ENCODE measurements at regions not wholly inside any gene's neighbourhood (a gene's known extent, or its start where the extent isn't known, plus 50 kb on each side); places are given as distances from the start of the nearest gene placed in this dataset.

DNA sequence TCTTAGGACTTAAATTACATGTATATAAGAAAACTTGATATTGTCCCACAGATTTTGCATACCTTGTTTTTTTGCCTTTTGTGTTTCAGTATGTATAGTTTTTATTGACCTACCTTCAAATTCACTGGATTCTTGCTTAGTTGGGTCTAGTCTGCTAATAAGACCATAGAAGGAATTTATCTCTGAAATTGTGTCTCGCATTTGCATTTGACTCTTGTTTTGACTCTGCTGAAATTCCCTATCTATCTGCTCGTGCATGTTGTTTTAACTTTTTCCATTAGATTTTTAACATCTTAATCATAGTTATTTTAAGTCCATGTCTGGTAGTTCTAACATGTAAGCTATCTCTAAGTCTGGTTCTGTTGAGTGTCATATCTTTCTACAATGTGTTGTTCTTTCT lies 163.9 kb downstream of the SCP2D1 start:
- ChIA-PET POLR2A (no interaction called here), CTCF (no interaction called here)
- Histone ChIP-seq H3K4me3 (ENCODE audit: low read depth in 2 of 2, low read length in 1 of 2) (no peak overlapping the region), H3K9me3 (no peaks in the 10 kb centered on the region), H3K27ac (ENCODE audit: low read depth in 2 of 2, low read length in 1 of 2) (no peak overlapping the region), H2AFZ (ENCODE audit: low read depth) (no peak overlapping the region), H3K4me2 (no peak overlapping the region), H3K27me3 (ENCODE audit: insufficient read depth) (no peaks in the 10 kb centered on the region), H4K20me1 (ENCODE audit: insufficient read depth) (no peaks in the 10 kb centered on the region), H3F3A (replicated peaks; ENCODE audit: insufficient read depth) (no peaks in the 10 kb centered on the region), H3K9me2 (no peaks in the 10 kb centered on the region), H3K79me2 (ENCODE audit: insufficient read depth) (no peaks in the 10 kb centered on the region), H3K4me1 (ENCODE audit: control insufficient read depth in 1 of 2, insufficient read depth in 2 of 2, low read depth in 1 of 2, low read length in 1 of 2) (peaks cover 0 to 2% of the 10 kb centered on the region in 2 experiments; a peak in 1 of 4 replicates), H3K9ac (no peak overlapping the region), H3K36me3 (replicated peaks in 1 of 2; ENCODE audit: control insufficient read depth in 1 of 2, insufficient read depth in 2 of 2, low read length in 1 of 2) (no peaks in the 10 kb centered on the region)
- DNase-seq = no peak
- TF ChIP-seq SIN3A (IDR thresholded peaks at IDR 0.05; ENCODE audit: borderline replicate concordance, low read depth, low read length) (no peak), MXI1 (IDR thresholded peaks at IDR 0.05; ENCODE audit: low read depth, low read length) (no peak), TAF1 (IDR thresholded peaks at IDR 0.05; ENCODE audit: borderline replicate concordance, low read depth, low read length) (no peak), CHD2 (IDR thresholded peaks at IDR 0.05; ENCODE audit: low read length, partially characterized antibody) (no peak), TEAD4 (IDR thresholded peaks at IDR 0.05; ENCODE audit: borderline replicate concordance, insufficient read depth) (no peak), RAD21 (IDR thresholded peaks at IDR 0.05; ENCODE audit: low read length) (no peak), TCF12 (IDR thresholded peaks at IDR 0.05) (no peak), GATA2 (CRISPR knock-in tag; IDR thresholded peaks at IDR 0.05) (no peak), ELF1 (IDR thresholded peaks at IDR 0.05) (no peak), FOXJ3 (CRISPR knock-in tag; IDR thresholded peaks at IDR 0.05) (no peak), GABPA (IDR thresholded peaks at IDR 0.05; ENCODE audit: low read depth) (no peak), FOSL2 (IDR thresholded peaks at IDR 0.05; ENCODE audit: borderline replicate concordance, low read depth) (no peak)
- TF ChIP-seq, protein P1, sequence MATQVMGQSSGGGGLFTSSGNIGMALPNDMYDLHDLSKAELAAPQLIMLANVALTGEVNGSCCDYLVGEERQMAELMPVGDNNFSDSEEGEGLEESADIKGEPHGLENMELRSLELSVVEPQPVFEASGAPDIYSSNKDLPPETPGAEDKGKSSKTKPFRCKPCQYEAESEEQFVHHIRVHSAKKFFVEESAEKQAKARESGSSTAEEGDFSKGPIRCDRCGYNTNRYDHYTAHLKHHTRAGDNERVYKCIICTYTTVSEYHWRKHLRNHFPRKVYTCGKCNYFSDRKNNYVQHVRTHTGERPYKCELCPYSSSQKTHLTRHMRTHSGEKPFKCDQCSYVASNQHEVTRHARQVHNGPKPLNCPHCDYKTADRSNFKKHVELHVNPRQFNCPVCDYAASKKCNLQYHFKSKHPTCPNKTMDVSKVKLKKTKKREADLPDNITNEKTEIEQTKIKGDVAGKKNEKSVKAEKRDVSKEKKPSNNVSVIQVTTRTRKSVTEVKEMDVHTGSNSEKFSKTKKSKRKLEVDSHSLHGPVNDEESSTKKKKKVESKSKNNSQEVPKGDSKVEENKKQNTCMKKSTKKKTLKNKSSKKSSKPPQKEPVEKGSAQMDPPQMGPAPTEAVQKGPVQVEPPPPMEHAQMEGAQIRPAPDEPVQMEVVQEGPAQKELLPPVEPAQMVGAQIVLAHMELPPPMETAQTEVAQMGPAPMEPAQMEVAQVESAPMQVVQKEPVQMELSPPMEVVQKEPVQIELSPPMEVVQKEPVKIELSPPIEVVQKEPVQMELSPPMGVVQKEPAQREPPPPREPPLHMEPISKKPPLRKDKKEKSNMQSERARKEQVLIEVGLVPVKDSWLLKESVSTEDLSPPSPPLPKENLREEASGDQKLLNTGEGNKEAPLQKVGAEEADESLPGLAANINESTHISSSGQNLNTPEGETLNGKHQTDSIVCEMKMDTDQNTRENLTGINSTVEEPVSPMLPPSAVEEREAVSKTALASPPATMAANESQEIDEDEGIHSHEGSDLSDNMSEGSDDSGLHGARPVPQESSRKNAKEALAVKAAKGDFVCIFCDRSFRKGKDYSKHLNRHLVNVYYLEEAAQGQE (IDR thresholded peaks at IDR 0.05; ENCODE audit: low read depth, low read length) = no peak
- TF ChIP-seq, protein P2, sequence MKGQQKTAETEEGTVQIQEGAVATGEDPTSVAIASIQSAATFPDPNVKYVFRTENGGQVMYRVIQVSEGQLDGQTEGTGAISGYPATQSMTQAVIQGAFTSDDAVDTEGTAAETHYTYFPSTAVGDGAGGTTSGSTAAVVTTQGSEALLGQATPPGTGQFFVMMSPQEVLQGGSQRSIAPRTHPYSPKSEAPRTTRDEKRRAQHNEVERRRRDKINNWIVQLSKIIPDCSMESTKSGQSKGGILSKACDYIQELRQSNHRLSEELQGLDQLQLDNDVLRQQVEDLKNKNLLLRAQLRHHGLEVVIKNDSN (IDR thresholded peaks at IDR 0.05; ENCODE audit: borderline replicate concordance, low read depth) = no peak
- TF ChIP-seq, protein P3, sequence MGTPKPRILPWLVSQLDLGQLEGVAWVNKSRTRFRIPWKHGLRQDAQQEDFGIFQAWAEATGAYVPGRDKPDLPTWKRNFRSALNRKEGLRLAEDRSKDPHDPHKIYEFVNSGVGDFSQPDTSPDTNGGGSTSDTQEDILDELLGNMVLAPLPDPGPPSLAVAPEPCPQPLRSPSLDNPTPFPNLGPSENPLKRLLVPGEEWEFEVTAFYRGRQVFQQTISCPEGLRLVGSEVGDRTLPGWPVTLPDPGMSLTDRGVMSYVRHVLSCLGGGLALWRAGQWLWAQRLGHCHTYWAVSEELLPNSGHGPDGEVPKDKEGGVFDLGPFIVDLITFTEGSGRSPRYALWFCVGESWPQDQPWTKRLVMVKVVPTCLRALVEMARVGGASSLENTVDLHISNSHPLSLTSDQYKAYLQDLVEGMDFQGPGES (IDR thresholded peaks at IDR 0.05; ENCODE audit: low read depth, low read length) = no peak
- TF ChIP-seq, protein P4, sequence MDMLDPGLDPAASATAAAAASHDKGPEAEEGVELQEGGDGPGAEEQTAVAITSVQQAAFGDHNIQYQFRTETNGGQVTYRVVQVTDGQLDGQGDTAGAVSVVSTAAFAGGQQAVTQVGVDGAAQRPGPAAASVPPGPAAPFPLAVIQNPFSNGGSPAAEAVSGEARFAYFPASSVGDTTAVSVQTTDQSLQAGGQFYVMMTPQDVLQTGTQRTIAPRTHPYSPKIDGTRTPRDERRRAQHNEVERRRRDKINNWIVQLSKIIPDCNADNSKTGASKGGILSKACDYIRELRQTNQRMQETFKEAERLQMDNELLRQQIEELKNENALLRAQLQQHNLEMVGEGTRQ (IDR thresholded peaks at IDR 0.05; ENCODE audit: borderline replicate concordance, low read depth, low read length) = no peak
- 10% methylated on average over 2 of the region's 2 CpGs for WGBS (ENCODE audit: low lambda C conversion rate)
